Heart left ventricle (tissue), 16 donors: ENCODE measurements at regions not wholly inside any gene's neighbourhood (a gene's known extent, or its start where the extent isn't known, plus 50 kb on each side); places are given as distances from the start of the nearest gene placed in this dataset.

ENCODE experiments used
- ATAC-seq, 4 donors: fragments of 200-7000 bp; cut with Tn5 transposase; one replicate each; pipeline ENCODE4 v1.9.1; 2020 to 2022; ENCODE audit warnings: moderate library complexity in 4 of 4, mild to moderate bottlenecking in 3 of 4, moderate number of reproducible peaks in 1 of 4
- DNase-seq, 5 donors: peaks; one replicate each; pipeline ENCODE4 v3.0.0-alpha.2; 2020
- H3K27ac ChIP-seq, 12 donors: fragments of 200-600 bp; sonication (generic) in 4 of 12; one replicate each; pipeline versions ENCODE4 v1.5.0 to v1.8.0; 2016 to 2022; ENCODE audit warnings: mild to moderate bottlenecking in 2 of 12
- H3K27me3 ChIP-seq, 9 donors: fragments of 200-600 bp; sonication (generic) in 2 of 9; one replicate each; pipeline versions ENCODE4 v1.5.1 to v1.8.0; 2016 to 2022; ENCODE audit warnings: mild to moderate bottlenecking in 3 of 9
- H3K36me3 ChIP-seq, 9 donors: fragments of 200-600 bp; sonication (generic) in 2 of 9; one replicate each; pipeline versions ENCODE4 v1.5.0 to v1.8.0; 2018 to 2022; ENCODE audit warnings: mild to moderate bottlenecking in 2 of 9
- H3K4me1 ChIP-seq, 12 donors: fragments of 200-600 bp; sonication (generic) in 4 of 12; one replicate each; pipeline versions ENCODE4 v1.5.0 to v1.8.0; 2016 to 2022; ENCODE audit warnings: mild to moderate bottlenecking in 3 of 12
- H3K4me3 ChIP-seq, 12 donors: fragments of 200-600 bp; sonication (generic) in 4 of 12; one replicate each; pipeline versions ENCODE4 v1.5.0 to v1.8.0; 2017 to 2022; ENCODE audit warnings: mild to moderate bottlenecking in 9 of 12, moderate library complexity in 4 of 12
- H3K9me3 ChIP-seq, 12 donors: fragments of 200-600 bp; sonication (generic) in 4 of 12; one replicate each; pipeline versions ENCODE4 v1.5.0 to v1.8.0; 2016 to 2022; ENCODE audit warnings: mild to moderate bottlenecking in 1 of 12
- CTCF ChIP-seq, 12 donors: fragments of 200-600 bp; sonication (generic) in 4 of 12; IDR thresholded peaks; one replicate each; pipeline versions ENCODE4 v1.5.0 to v1.8.0; 2018 to 2022; ENCODE audit warnings: antibody characterized with exemption in 12 of 12, mild to moderate bottlenecking in 5 of 12
- POLR2A ChIP-seq, 2 donors: fragments of 450-650 bp; IDR thresholded peaks; one replicate each; pipeline ENCODE4 v1.6.1; 2017; ENCODE audit warnings: antibody characterized with exemption in 2 of 2, mild to moderate bottlenecking in 2 of 2, moderate library complexity in 2 of 2
- WGBS, 4 donors: extraction: QIAGEN DNeasy Blood & Tissue Kit in 2 of 4; methylation state at CpG; one replicate each; pipeline versions ENCODE4 v1.1.5 to v1.1.7; 2013 to 2018; 5-methylcytosine and 5-hydroxymethylcytosine counted together
- intact Hi-C, 10 donors: fragments of 100-400 bp; cut with DNase I; formaldehyde crosslinking; loops; one replicate each; pipeline versions ENCODE4 v1.11.1 to v1.14.2; 2022
- donor health status: ischemic (EF 13 %, LVEDD 7.1; RV severe dilation, severe dysfunction).
- donor health status: healthy with polysubstance abuse.
- donor health status: DM: no; HTN: yes; CAD: no.
- donor health status: DM: no; HTN: no; CAD: no.
- donor health status: ischemic (EF 25% LVEDD 6.9; RV normal size, moderate dysfunction).
- donor health status: ischemic (EF 25% LVEDD 5.7; RV mildly dilated, moderate dysfunction).
- donor health status: healthy.
- donor health status: DM: yes; HTN: yes; CAD: no.
- donor health status: ischemic (EF 35%, LVEDD 5.7; RV mildly dilated, moderate dysfunction).
- donor health status: nonischemic (EF 11% LVEDD 7.7; RV severe dilation, severe dysfunction).
- donor health status: DM: yes; HTN: yes; CAD: no.
- donor health status: PGD.
- donor health status: ischemic (EF 29% LVEDD 5.4; RV normal size, mild dysfunction).
- donor health status: nonischemic (EF 23%, LVEDD 6.1; RV moderate dilation, normal function).

DNA sequence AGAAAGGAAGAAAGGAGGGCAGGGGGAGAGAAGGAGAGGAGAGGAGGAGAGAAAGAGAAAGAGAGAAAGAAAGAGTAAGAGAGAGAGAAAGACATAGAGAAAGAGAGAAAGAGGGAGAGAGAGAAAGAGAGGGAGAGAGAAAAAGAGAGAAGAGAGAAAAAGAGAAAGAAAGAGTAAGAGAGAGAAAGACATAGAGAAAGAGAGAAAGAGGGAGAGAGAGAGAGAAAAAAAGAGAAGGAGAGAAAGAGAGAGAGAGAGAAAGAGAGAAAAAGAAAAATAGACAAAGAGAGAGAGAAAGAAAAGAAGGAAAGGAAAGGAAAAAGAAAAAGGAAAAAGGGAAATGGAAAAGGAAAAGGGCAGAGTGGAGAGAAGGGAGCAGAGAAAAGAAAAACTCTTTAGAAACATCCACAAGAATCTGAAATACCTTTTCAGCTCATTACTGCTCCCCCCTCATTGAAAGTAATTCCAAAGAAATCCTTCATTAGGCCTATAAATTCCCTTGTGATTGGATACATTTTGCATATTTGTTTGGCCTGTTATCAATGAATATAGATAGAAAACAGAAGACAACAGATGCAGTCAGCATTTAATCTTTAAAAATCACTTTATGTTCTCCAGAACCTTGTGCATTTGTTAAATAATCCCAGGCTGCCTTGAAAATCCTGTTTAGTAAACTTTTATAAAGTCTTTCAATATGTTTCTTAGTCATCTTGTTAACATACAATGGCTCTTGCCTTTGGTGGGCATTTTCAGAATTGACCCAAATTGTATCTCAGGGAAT is 411.5 kb downstream of the NFIB start:
- H3K9me3 ChIP-seq: peaks cover 0 to 18% (median 1%) of the 10 kb centered on the region in 12 donors
- H3K4me1 ChIP-seq: peaks cover 6 to 49% (median 21%) of the 10 kb centered on the region in 12 donors
- no peak overlapping the region for H3K4me3 ChIP-seq
- H3K36me3 ChIP-seq: no peaks in the 10 kb centered on the region
- no peaks in the 10 kb centered on the region for H3K27me3 ChIP-seq
- TF ChIP-seq CTCF (IDR thresholded peaks at IDR 0.05) (no peak), POLR2A (IDR thresholded peaks at IDR 0.05) (no peak)
- no peak overlapping the region for H3K27ac ChIP-seq
- intact Hi-C loops: loop anchor here in 3 of 10 donors (5.0 to 10.0 kb wide), 4 partner anchors 122 to 255 kb away; no protein-coding TSS in a partner anchor
- ATAC-seq (no peak), DNase-seq (no peak)

DNA sequence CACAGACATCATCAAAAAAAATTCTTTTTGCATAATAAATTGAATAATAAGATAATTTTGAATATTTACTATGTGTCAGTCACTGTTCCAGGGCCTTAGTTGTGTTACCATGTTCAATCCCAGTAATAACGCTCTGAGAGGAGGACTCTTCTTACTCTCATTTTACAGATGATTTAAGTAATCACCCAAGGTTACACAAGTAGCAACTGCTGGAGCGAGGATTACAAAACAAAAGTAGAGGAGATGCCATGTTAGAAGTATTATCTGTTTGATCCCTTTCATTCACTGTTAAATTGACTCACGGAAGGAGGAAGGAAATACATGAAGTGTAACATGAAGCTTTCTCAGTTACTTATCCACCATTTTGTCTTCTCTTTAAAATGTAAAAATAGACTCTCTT is 412.8 kb downstream of the NFIB start:
- no peaks in the 10 kb centered on the region for H3K36me3 ChIP-seq
- no peak for DNase-seq
- H3K27me3 ChIP-seq: no peaks in the 10 kb centered on the region
- peaks cover 0 to 7% (median 0%) of the 10 kb centered on the region in 12 donors for H3K9me3 ChIP-seq
- WGBS, 4 donors: 87 to 96% (median 92%) methylated on average over 3 of the region's 3 CpGs
- H3K4me1 ChIP-seq: peaks cover 6 to 62% (median 24%) of the 10 kb centered on the region in 12 donors
- no peak overlapping the region for H3K4me3 ChIP-seq
- TF ChIP-seq POLR2A (IDR thresholded peaks at IDR 0.05) (no peak), CTCF (IDR thresholded peaks at IDR 0.05) (no peak)
- intact Hi-C loops: loop anchor here in 4 of 10 donors (2.0 to 10.0 kb wide), 5 partner anchors 124 to 256 kb away; no protein-coding TSS in a partner anchor
- no peak for ATAC-seq
- H3K27ac ChIP-seq: peak overlapping the region in 9 of 12 donors; percentile 42 to 84 (median 65)

DNA sequence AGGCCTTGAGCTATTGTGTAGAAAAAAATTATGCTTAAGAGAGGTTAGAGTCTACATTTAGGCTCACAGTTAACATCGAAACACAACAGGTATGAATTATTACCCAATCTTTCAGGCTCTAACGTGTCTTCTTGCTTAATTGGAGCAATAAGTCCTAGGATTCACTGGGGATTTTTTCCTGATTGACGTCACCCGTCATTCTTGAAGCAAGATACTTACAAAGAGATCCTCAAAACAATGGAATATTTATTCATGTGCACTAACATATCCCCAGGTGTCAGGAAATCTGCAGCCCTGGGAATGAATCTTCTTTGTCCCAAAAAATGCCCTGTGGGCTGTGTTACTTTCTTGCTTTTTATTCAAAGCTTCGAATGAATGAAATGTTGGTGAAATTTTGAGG is 413.5 kb downstream of the NFIB start:
- intact Hi-C loops: loop anchor here in 4 of 10 donors (2.0 to 10.0 kb wide), 5 partner anchors 124 to 257 kb away; no protein-coding TSS in a partner anchor
- Histone ChIP-seq H3K9me3 (no peaks in the 10 kb centered on the region), H3K4me1 (peaks cover 6 to 66% (median 24%) of the 10 kb centered on the region in 12 donors), H3K27me3 (no peaks in the 10 kb centered on the region), H3K4me3 (no peak overlapping the region), H3K27ac (peak overlapping the region; percentile 42 to 84 (median 66)), H3K36me3 (no peaks in the 10 kb centered on the region)
- WGBS, 4 donors: 63 to 74% (median 67%) methylated on average over 5 of the region's 5 CpGs
- peak in 1 of 4 donors; percentile 57 for ATAC-seq
- TF ChIP-seq POLR2A (IDR thresholded peaks at IDR 0.05) (no peak), CTCF (IDR thresholded peaks at IDR 0.05) (no peak)
- no peak for DNase-seq

GRCh38 chr9:13899924-13900323 is 414.0 kb downstream of the NFIB start:
- ATAC-seq (peak; percentile 57 to 84 (median 66)), DNase-seq (peak in 4 of 5 donors; percentile 21 to 35 (median 30))
- peak overlapping the region; percentile 42 to 84 (median 66) for H3K27ac ChIP-seq
- intact Hi-C loops: loop anchor here in 6 of 10 donors (2.0 to 10.0 kb wide), 12 partner anchors 38 to 453 kb away; partner anchors contain the start of gene NFIB (in 1 of the 6)
- H3K4me1 ChIP-seq: peaks cover 6 to 66% (median 24%) of the 10 kb centered on the region in 12 donors
- H3K27me3 ChIP-seq: no peaks in the 10 kb centered on the region
- H3K9me3 ChIP-seq: no peaks in the 10 kb centered on the region
- TF ChIP-seq CTCF (IDR thresholded peaks at IDR 0.05) (no peak), POLR2A (IDR thresholded peaks at IDR 0.05) (no peak)
- no peak overlapping the region for H3K4me3 ChIP-seq
- 23 to 47% (median 34%) methylated on average over 7 of the region's 7 CpGs for WGBS, 4 donors
- H3K36me3 ChIP-seq: no peaks in the 10 kb centered on the region
